DOHH2 (cell line): ENCODE measurements at regions not wholly inside any gene's neighbourhood (a gene's known extent, or its start where the extent isn't known, plus 50 kb on each side); places are given as distances from the start of the nearest gene placed in this dataset.

Source experiments
- H3F3A ChIP-seq: fragments of 200-600 bp; sonication (generic), shearing (Covaris generic); 2 replicates; pipeline ENCODE4 v1.6.0; 2016; ENCODE audit warnings: antibody characterized with exemption, mild to moderate bottlenecking; ENCODE audit not compliant: control insufficient read depth, insufficient read depth
- H3K27ac ChIP-seq: fragments of 200-600 bp; sonication (generic); 2 replicates; pipeline ENCODE4 v1.5.1; 2014; ENCODE audit warnings: low read depth, mild to moderate bottlenecking, low read length, moderate library complexity
- H3K27me3 ChIP-seq: fragments of 200-600 bp; sonication (generic); 2 replicates; pipeline ENCODE4 v1.6.1; 2014; ENCODE audit warnings: mild to moderate bottlenecking, low read length, mixed read lengths; ENCODE audit not compliant: control insufficient read depth
- H3K36me3 ChIP-seq: fragments of 200-600 bp; sonication (generic); 2 replicates; pipeline ENCODE4 v1.6.1; 2014; ENCODE audit warnings: mild to moderate bottlenecking, low read length, moderate library complexity, mixed read lengths; ENCODE audit not compliant: control insufficient read depth
- H3K4me1 ChIP-seq: fragments of 200-600 bp; sonication (generic); 2 replicates; pipeline ENCODE4 v1.6.1; 2014; ENCODE audit warnings: mild to moderate bottlenecking, low read length, mixed read lengths; ENCODE audit not compliant: control insufficient read depth
- H3K4me2 ChIP-seq: fragments of 200-600 bp; sonication (generic); 2 replicates; pipeline ENCODE4 v1.6.0; 2014; ENCODE audit warnings: mild to moderate bottlenecking, low read length, moderate library complexity
- H3K4me3 ChIP-seq: fragments of 200-600 bp; sonication (generic); 2 replicates; pipeline ENCODE4 v1.5.1; 2014; ENCODE audit warnings: mild to moderate bottlenecking, low read length, mixed read lengths
- H3K79me2 ChIP-seq: fragments of 200-600 bp; sonication (generic); 2 replicates; pipeline ENCODE4 v1.6.1; 2014; ENCODE audit warnings: mild to moderate bottlenecking, low read length, mixed read lengths; ENCODE audit not compliant: control insufficient read depth
- H3K9me2 ChIP-seq: fragments of 200-600 bp; sonication (generic); replicated peaks from 2 replicates; pipeline ENCODE4 v1.6.1; 2014; ENCODE audit warnings: mild to moderate bottlenecking, low read length, mixed read lengths; ENCODE audit not compliant: control insufficient read depth
- H3K9me3 ChIP-seq: fragments of 200-600 bp; sonication (generic); 2 replicates; pipeline ENCODE4 v1.6.1; 2014; ENCODE audit warnings: antibody characterized with exemption, low read length, mixed read lengths; ENCODE audit not compliant: control insufficient read depth, insufficient read depth
- H4K20me1 ChIP-seq: fragments of 200-600 bp; sonication (generic); 2 replicates; pipeline ENCODE4 v1.6.0; 2014; ENCODE audit warnings: low read depth, mild to moderate bottlenecking, antibody characterized with exemption, low read length, moderate library complexity; ENCODE audit not compliant: control insufficient read depth, insufficient read depth
- CTCF ChIP-seq: fragments of 200-600 bp; sonication (generic); IDR thresholded peaks from one replicate; pipeline ENCODE4 v1.5.1; 2014; ENCODE audit warnings: antibody characterized with exemption, mild to moderate bottlenecking, low read depth, low read length; ENCODE audit not compliant: poor library complexity, severe bottlenecking
- EZH2phosphoT487 ChIP-seq: fragments of 200-600 bp; sonication (generic); IDR thresholded peaks from 2 replicates; pipeline ENCODE4 v1.6.1; 2017; ENCODE audit warnings: borderline replicate concordance, mild to moderate bottlenecking, antibody characterized with exemption, low read length, moderate library complexity, mixed read lengths

GRCh38 chr7:8908889-8909288 is 475.5 kb downstream of the NXPH1 start:
- no peaks in the 10 kb centered on the region for H3K79me2 ChIP-seq
- no peak overlapping the region for H3K4me2 ChIP-seq

GRCh38 chr7:8913682-8914081 is 480.3 kb downstream of the NXPH1 start:
- H4K20me1 ChIP-seq = no peaks in the 10 kb centered on the region
- no peak overlapping the region for H3K27ac ChIP-seq
- no peaks in the 10 kb centered on the region for H3K27me3 ChIP-seq
- no peak overlapping the region for H3K4me3 ChIP-seq
- no peaks in the 10 kb centered on the region for H3F3A ChIP-seq
- no peaks in the 10 kb centered on the region for H3K36me3 ChIP-seq
- no peaks in the 10 kb centered on the region for H3K4me1 ChIP-seq
- H3K79me2 ChIP-seq = no peaks in the 10 kb centered on the region
- TF ChIP-seq CTCF = no peak
- no peak for TF ChIP-seq EZH2phosphoT487
- H3K4me2 ChIP-seq = no peak overlapping the region
- H3K9me3 ChIP-seq = no peaks in the 10 kb centered on the region
- H3K9me2 ChIP-seq = no peaks in the 10 kb centered on the region

More at GRCh38 chr7:8908889-8909288, 475.5 kb downstream of the NXPH1 start:
- no peaks in the 10 kb centered on the region for H3K9me2 ChIP-seq
- H3K27ac ChIP-seq = no peak overlapping the region
- H3K4me1 ChIP-seq = no peaks in the 10 kb centered on the region
- H3K4me3 ChIP-seq = no peak overlapping the region
- no peaks in the 10 kb centered on the region for H4K20me1 ChIP-seq
- no peaks in the 10 kb centered on the region for H3K27me3 ChIP-seq
- no peaks in the 10 kb centered on the region for H3F3A ChIP-seq
- no peaks in the 10 kb centered on the region for H3K36me3 ChIP-seq
- TF ChIP-seq EZH2phosphoT487 (no peak), CTCF (no peak)
- H3K9me3 ChIP-seq = no peaks in the 10 kb centered on the region

GRCh38 chr7:8921807-8922206 is 488.4 kb downstream of the NXPH1 start:
- Histone ChIP-seq H3K4me2 (no peak overlapping the region), H3K4me3 (no peak overlapping the region), H3K79me2 (no peaks in the 10 kb centered on the region), H3K4me1 (no peaks in the 10 kb centered on the region), H3K9me2 (no peaks in the 10 kb centered on the region), H3K36me3 (no peaks in the 10 kb centered on the region), H3F3A (no peaks in the 10 kb centered on the region), H3K27me3 (no peaks in the 10 kb centered on the region), H3K27ac (no peak overlapping the region), H4K20me1 (no peaks in the 10 kb centered on the region), H3K9me3 (no peaks in the 10 kb centered on the region)
- TF ChIP-seq CTCF (no peak), EZH2phosphoT487 (no peak)

GRCh38 chr7:8922726-8923125 is 489.3 kb downstream of the NXPH1 start:
- no peaks in the 10 kb centered on the region for H3K27me3 ChIP-seq
- TF ChIP-seq EZH2phosphoT487 (no peak), CTCF (no peak)

More at GRCh38 chr7:8922726-8923125, 489.3 kb downstream of the NXPH1 start:
- Histone ChIP-seq H4K20me1 (no peaks in the 10 kb centered on the region), H3K9me2 (no peaks in the 10 kb centered on the region), H3K27ac (no peak overlapping the region), H3K36me3 (no peaks in the 10 kb centered on the region), H3K4me1 (no peaks in the 10 kb centered on the region), H3K79me2 (no peaks in the 10 kb centered on the region), H3K9me3 (no peaks in the 10 kb centered on the region), H3K4me3 (no peak overlapping the region), H3K4me2 (no peak overlapping the region), H3F3A (no peaks in the 10 kb centered on the region)
